IPS-20b (cell line): ENCODE measurements at regions not wholly inside any gene's neighbourhood (a gene's known extent, or its start where the extent isn't known, plus 50 kb on each side); places are given as distances from the start of the nearest gene placed in this dataset.

Source experiments
- H3K27ac ChIP-seq: one replicate; pipeline ENCODE4 v1.5.1; 2013; ENCODE audit warnings: low read length
- H3K27me3 ChIP-seq: 2 replicates; pipeline ENCODE4 v1.6.1; 2013; ENCODE audit warnings: mild to moderate bottlenecking, low read length, inconsistent platforms; ENCODE audit not compliant: insufficient read depth
- H3K36me3 ChIP-seq: 2 replicates; pipeline ENCODE4 v1.6.1; 2013; ENCODE audit warnings: low read depth, mild to moderate bottlenecking, inconsistent platforms, low read length, moderate library complexity; ENCODE audit not compliant: insufficient read depth
- H3K4me1 ChIP-seq: 2 replicates; pipeline ENCODE4 v1.6.1; 2013; ENCODE audit warnings: mild to moderate bottlenecking, control low read depth, inconsistent platforms, low read length, moderate library complexity; ENCODE audit not compliant: insufficient read depth
- H3K4me3 ChIP-seq: 2 replicates; pipeline ENCODE4 v1.5.1; 2013; ENCODE audit warnings: mild to moderate bottlenecking, low read length, inconsistent platforms
- H3K9ac ChIP-seq: 2 replicates; pipeline ENCODE4 v1.6.1; 2013; ENCODE audit warnings: low read depth, mild to moderate bottlenecking, inconsistent platforms, low read length, moderate library complexity
- H3K9me3 ChIP-seq: 2 replicates; pipeline ENCODE4 v1.6.1; 2013; ENCODE audit warnings: mild to moderate bottlenecking, low read depth, low read length, inconsistent platforms; ENCODE audit not compliant: insufficient read depth

GRCh38 chr13:60334310-60334709 is 62.7 kb upstream of the TDRD3 start:
- peaks cover 9% of the 10 kb centered on the region; the same call in 1 of the 2 replicates for H3K4me1 ChIP-seq
- no peaks in the 10 kb centered on the region for H3K27me3 ChIP-seq
- H3K4me3 ChIP-seq, result no peak overlapping the region
- no peak overlapping the region for H3K27ac ChIP-seq
- no peaks in the 10 kb centered on the region for H3K9me3 ChIP-seq
- no peaks in the 10 kb centered on the region for H3K36me3 ChIP-seq
- H3K9ac ChIP-seq, result no peak overlapping the region

- Histone ChIP-seq H3K9me3 (no peaks in the 10 kb centered on the region), H3K9ac (no peak overlapping the region), H3K27me3 (no peaks in the 10 kb centered on the region), H3K27ac (no peak overlapping the region), H3K4me1 (peaks cover 9% of the 10 kb centered on the region; the same call in 1 of the 2 replicates), H3K36me3 (no peaks in the 10 kb centered on the region), H3K4me3 (no peak overlapping the region)
These were observed 61.5 kb upstream of the TDRD3 start for GRCh38 chr13:60335531-60335930.

DNA sequence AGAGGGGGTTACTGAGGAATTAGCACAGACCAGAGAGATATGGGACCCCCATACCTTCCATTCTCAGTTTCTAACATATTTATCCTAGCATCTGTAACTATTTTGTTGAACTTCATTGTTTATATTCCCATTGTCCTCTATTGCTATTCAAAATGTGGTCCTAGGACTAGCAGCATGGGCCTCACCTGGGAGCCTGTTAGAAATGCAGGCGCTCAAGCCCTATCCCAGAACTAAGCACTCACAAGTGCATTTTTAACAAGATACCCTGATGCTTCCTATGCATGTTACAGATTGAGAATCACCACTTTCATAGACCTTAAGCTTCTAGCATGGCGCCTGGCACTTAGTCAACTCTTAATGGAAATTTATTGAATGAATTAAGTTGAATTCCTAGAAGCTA is 58.3 kb upstream of the TDRD3 start:
- Histone ChIP-seq H3K9me3 (no peaks in the 10 kb centered on the region), H3K4me1 (peaks cover 9% of the 10 kb centered on the region; the same call in 1 of the 2 replicates), H3K27ac (no peak overlapping the region), H3K27me3 (no peaks in the 10 kb centered on the region), H3K9ac (no peak overlapping the region), H3K36me3 (no peaks in the 10 kb centered on the region), H3K4me3 (no peak overlapping the region)

GRCh38 chr13:60343978-60344377 is 53.0 kb upstream of the TDRD3 start:
- H3K27ac ChIP-seq, result no peak overlapping the region
- no peaks in the 10 kb centered on the region for H3K9me3 ChIP-seq
- no peaks in the 10 kb centered on the region for H3K36me3 ChIP-seq
- no peak overlapping the region for H3K9ac ChIP-seq
- H3K27me3 ChIP-seq, result no peaks in the 10 kb centered on the region
- H3K4me1 ChIP-seq, result no peaks in the 10 kb centered on the region; the same call in 1 of the 2 replicates
- H3K4me3 ChIP-seq, result no peak overlapping the region

DNA sequence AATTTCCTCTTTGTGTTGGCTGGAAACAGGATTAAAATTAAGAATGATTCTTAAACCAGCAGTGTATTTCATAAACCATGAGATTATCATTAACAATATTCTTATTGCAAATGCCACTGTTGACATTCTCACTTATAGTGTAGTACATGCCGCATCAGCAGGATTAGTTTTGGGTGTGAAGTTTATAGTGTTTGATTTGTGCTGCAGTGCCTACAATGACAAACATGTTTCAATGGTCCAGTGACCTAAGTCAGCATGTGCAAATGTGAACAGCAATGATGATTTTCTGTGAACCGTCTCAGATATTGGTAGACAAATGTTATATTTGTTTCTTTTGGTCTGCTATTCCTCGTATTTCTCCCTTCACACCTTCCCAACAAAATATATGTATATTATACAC is 49.8 kb upstream of the TDRD3 start:
- H3K4me1 ChIP-seq, result no peaks in the 10 kb centered on the region
- H3K27ac ChIP-seq, result no peak overlapping the region
- no peaks in the 10 kb centered on the region for H3K9me3 ChIP-seq

More for the DNA sequence above, 49.8 kb upstream of the TDRD3 start:
- H3K4me3 ChIP-seq, result no peak overlapping the region
- no peaks in the 10 kb centered on the region for H3K27me3 ChIP-seq
- no peak overlapping the region for H3K9ac ChIP-seq
- no peaks in the 10 kb centered on the region for H3K36me3 ChIP-seq
